Ovary (tissue), 7 donors: ENCODE measurements at regions not wholly inside any gene's neighbourhood (a gene's known extent, or its start where the extent isn't known, plus 50 kb on each side); places are given as distances from the start of the nearest gene placed in this dataset.

Experiments used
- DNase-seq, 5 donors: peaks; one replicate each; pipeline ENCODE4 v3.0.0-alpha.2; 2019 to 2020
- H3K27ac ChIP-seq, 2 donors: fragments of 200-600 bp; one replicate each; pipeline versions ENCODE4 v1.5.1 to v1.8.0; 2019 to 2022
- H3K27me3 ChIP-seq: fragments of 200-600 bp; one replicate; pipeline ENCODE4 v1.8.0; 2022
- H3K36me3 ChIP-seq: fragments of 200-600 bp; sonication (generic); one replicate; pipeline ENCODE4 v1.5.1; 2019
- H3K4me1 ChIP-seq: one replicate; pipeline ENCODE4 v1.8.1; 2013; ENCODE audit warnings: mild to moderate bottlenecking, moderate library complexity; ENCODE audit not compliant: insufficient read depth
- H3K4me3 ChIP-seq: fragments of 200-600 bp; sonication (generic); one replicate; pipeline ENCODE4 v1.5.1; 2017
- H3K9me3 ChIP-seq, 2 donors: fragments of 200-600 bp in 1 of 2; sonication (generic) in 1 of 2; one replicate each; pipeline versions ENCODE4 v1.5.1 to v1.8.1; 2013 to 2019; ENCODE audit warnings: mild to moderate bottlenecking in 1 of 2, moderate library complexity in 1 of 2
- EP300 ChIP-seq: sonication (generic); formaldehyde crosslinking; IDR thresholded peaks from one replicate; pipeline ENCODE4 v1.6.1; 2017; ENCODE audit warnings: antibody characterized with exemption
- POLR2A ChIP-seq: fragments of 450-650 bp; IDR thresholded peaks from one replicate; pipeline ENCODE4 v1.6.1; 2017; ENCODE audit warnings: antibody characterized with exemption, mild to moderate bottlenecking, moderate library complexity
- WGBS, 3 donors: extraction: QIAGEN DNeasy Blood & Tissue Kit in 1 of 3; methylation state at CpG; one replicate each; pipeline versions ENCODE4 v1.1.5 to v1.1.7; 2013 to 2017; 5-methylcytosine and 5-hydroxymethylcytosine counted together
- intact Hi-C, 4 donors: fragments of 100-400 bp; cut with DNase I; formaldehyde crosslinking; loops; one replicate each; pipeline versions ENCODE4 v1.11.0 to v1.15.1; 2022 to 2023
- TF ChIP-seq, protein P1 (sequence below), 3 donors: fragments of 450-650 bp in 2 of 3; fragments of 200-600 bp in 1 of 3; IDR thresholded peaks; one replicate each; pipeline versions ENCODE4 v1.5.1 to v1.8.0; 2016 to 2022; ENCODE audit warnings: antibody characterized with exemption in 3 of 3, mild to moderate bottlenecking in 1 of 3
- donor health status: DM: no; HTN: no; CAD: no; lungs with moderate emphysema.
- donor health status: DM: no; HTN: no; CAD: no.
- donor health status: Bipolar disorder and iron deficiency.
- donor health status: DM: no; HTN: no; CAD: no.
- donor health status: DM: yes; HTN: yes; CAD: no.

DNA sequence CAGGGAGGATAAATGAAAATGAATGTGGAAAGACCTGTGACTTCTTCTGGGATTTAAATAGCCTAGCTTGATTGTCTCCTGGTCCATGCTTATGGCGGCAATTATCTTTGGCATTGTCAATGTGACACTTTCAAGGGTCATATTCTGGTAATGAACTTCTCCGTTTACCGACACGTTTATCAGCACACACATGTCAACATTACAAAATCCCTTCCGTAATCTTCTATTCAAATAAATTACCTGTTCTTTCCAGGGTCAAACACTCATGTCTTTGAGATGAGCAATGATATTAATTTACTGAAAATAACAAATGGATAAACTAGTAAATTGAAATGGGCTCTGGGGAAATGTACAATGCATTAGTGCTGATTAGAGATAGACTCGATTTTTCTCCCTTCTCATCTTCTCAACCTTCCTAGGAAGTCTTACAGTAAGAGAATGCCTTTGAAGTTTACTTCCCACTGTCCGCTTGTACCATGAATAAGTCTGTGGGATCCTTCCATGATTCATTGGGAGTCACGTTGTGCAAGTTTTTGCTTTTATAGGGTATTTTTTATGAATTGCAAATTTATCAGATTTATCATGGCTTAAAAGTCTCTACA lies 646.3 kb upstream of the LRATD1 start:
- no peak overlapping the region for H3K27ac ChIP-seq
- no peak overlapping the region for H3K4me3 ChIP-seq
- 86 to 92% (median 90%) methylated on average over 8 of the region's 8 CpGs for WGBS, 3 donors
- TF ChIP-seq EP300: no peak
- TF ChIP-seq, protein P1, sequence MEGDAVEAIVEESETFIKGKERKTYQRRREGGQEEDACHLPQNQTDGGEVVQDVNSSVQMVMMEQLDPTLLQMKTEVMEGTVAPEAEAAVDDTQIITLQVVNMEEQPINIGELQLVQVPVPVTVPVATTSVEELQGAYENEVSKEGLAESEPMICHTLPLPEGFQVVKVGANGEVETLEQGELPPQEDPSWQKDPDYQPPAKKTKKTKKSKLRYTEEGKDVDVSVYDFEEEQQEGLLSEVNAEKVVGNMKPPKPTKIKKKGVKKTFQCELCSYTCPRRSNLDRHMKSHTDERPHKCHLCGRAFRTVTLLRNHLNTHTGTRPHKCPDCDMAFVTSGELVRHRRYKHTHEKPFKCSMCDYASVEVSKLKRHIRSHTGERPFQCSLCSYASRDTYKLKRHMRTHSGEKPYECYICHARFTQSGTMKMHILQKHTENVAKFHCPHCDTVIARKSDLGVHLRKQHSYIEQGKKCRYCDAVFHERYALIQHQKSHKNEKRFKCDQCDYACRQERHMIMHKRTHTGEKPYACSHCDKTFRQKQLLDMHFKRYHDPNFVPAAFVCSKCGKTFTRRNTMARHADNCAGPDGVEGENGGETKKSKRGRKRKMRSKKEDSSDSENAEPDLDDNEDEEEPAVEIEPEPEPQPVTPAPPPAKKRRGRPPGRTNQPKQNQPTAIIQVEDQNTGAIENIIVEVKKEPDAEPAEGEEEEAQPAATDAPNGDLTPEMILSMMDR (IDR thresholded peaks at IDR 0.05): no peak
- no peak for TF ChIP-seq POLR2A
- no peaks in the 10 kb centered on the region for H3K36me3 ChIP-seq
- no peak for DNase-seq
- no peaks in the 10 kb centered on the region for H3K4me1 ChIP-seq
- no peaks in the 10 kb centered on the region for H3K9me3 ChIP-seq
- H3K27me3 ChIP-seq: no peaks in the 10 kb centered on the region
- intact Hi-C loops: no loop called here

- TF ChIP-seq POLR2A (no peak), EP300 (no peak)
- TF ChIP-seq, protein P1 (IDR thresholded peaks at IDR 0.05): no peak
- Histone ChIP-seq H3K36me3 (no peaks in the 10 kb centered on the region), H3K27me3 (no peaks in the 10 kb centered on the region), H3K9me3 (no peaks in the 10 kb centered on the region), H3K4me1 (no peaks in the 10 kb centered on the region), H3K4me3 (no peak overlapping the region), H3K27ac (no peak overlapping the region)
- no peak for DNase-seq
- intact Hi-C loops: no loop called here
Measured at GRCh38 chr2:13996527-13996926, 636.0 kb upstream of the LRATD1 start.

GRCh38 chr2:14011190-14011589 lies 621.3 kb upstream of the LRATD1 start:
- 19 to 42% (median 34%) methylated on average over 4 of the region's 4 CpGs for WGBS, 3 donors
- intact Hi-C loops: no loop called here
- Histone ChIP-seq H3K9me3 (no peaks in the 10 kb centered on the region), H3K4me1 (peaks cover 2% of the 10 kb centered on the region), H3K27me3 (no peaks in the 10 kb centered on the region), H3K27ac (no peak overlapping the region), H3K36me3 (no peaks in the 10 kb centered on the region), H3K4me3 (no peak overlapping the region)
- DNase-seq: no peak
- TF ChIP-seq, protein P1 (IDR thresholded peaks at IDR 0.05): no peak
- TF ChIP-seq POLR2A (no peak), EP300 (no peak)

DNA sequence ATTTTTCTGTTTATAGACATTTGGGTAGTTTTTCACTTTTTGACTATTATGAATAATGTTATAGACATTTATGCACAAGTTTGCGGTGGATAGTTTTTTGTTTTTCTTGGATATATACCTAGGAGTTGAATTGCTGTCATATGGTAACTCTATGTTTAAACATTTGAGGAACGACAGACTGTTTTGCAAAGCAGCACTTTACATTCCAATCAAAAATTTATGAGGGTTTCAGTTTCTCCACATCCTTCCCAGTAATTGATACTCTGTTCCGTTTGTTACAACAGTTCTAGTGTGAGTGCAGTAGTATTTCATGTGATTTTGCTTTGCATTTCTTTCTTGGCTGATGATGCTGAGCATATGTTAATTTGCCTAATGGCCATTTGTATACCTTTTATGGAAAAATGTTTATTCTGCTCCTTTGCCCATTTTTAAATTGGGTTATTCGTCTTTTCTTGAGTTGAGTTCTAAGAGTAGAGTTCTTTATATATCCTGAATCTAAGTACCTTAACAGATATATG lies 617.3 kb upstream of the LRATD1 start:
- 67 to 78% (median 77%) methylated on average over 4 of the region's 4 CpGs for WGBS, 3 donors
- H3K4me1 ChIP-seq: peaks cover 5% of the 10 kb centered on the region
- no peak for TF ChIP-seq EP300
- intact Hi-C loops: no loop called here
- H3K9me3 ChIP-seq: no peaks in the 10 kb centered on the region
- H3K4me3 ChIP-seq: no peak overlapping the region
- H3K27ac ChIP-seq: no peak overlapping the region
- H3K27me3 ChIP-seq: no peaks in the 10 kb centered on the region
- DNase-seq: no peak
- no peaks in the 10 kb centered on the region for H3K36me3 ChIP-seq

- peak in 2 of 5 donors; percentile 19 to 31 for DNase-seq
- Histone ChIP-seq H3K4me3 (no peak overlapping the region), H3K4me1 (peaks cover 5% of the 10 kb centered on the region), H3K9me3 (no peaks in the 10 kb centered on the region), H3K36me3 (no peaks in the 10 kb centered on the region), H3K27me3 (no peaks in the 10 kb centered on the region), H3K27ac (no peak overlapping the region)
- intact Hi-C loops: no loop called here
- no peak for TF ChIP-seq EP300
- TF ChIP-seq, protein P1 (IDR thresholded peaks at IDR 0.05): no peak
- no peak for TF ChIP-seq POLR2A
Measured at GRCh38 chr2:14016289-14016955, 616.1 kb upstream of the LRATD1 start.
